ENCODE measurements at regions not wholly inside any gene's neighbourhood (a gene's known extent, or its start where the extent isn't known, plus 50 kb on each side); places are given as distances from the start of the nearest gene placed in this dataset.

GRCh38 chr2:43171789-43172188 is 54.6 kb downstream of the ZFP36L2 start:
- DNase-seq (ENCODE audit: low read depth): peak; percentile 45

- no peak for DNase-seq (ENCODE audit: low read depth)
These were observed 55.9 kb downstream of the ZFP36L2 start for GRCh38 chr2:43170405-43171105.

GRCh38 chr2:43169987-43170386 is 56.4 kb downstream of the ZFP36L2 start:
- no peak for DNase-seq (ENCODE audit: low read depth)

- no peak for DNase-seq (ENCODE audit: low read depth)
These were observed 57.1 kb downstream of the ZFP36L2 start for GRCh38 chr2:43169099-43169945.

- DNase-seq (ENCODE audit: low read depth): no peak
These were observed 58.4 kb downstream of the ZFP36L2 start for GRCh38 chr2:43168016-43168369.

GRCh38 chr2:43165378-43166069 is 60.9 kb downstream of the ZFP36L2 start:
- DNase-seq (ENCODE audit: low read depth): peak; percentile 90

- no peak for DNase-seq (ENCODE audit: low read depth)
These were observed 61.7 kb downstream of the ZFP36L2 start for GRCh38 chr2:43164686-43165085.

- no peak for DNase-seq (ENCODE audit: low read depth)
These were observed 62.7 kb downstream of the ZFP36L2 start for GRCh38 chr2:43163584-43164270.

- no peak for DNase-seq (ENCODE audit: low read depth)
These were observed 64.0 kb downstream of the ZFP36L2 start for GRCh38 chr2:43162511-43162776.

GRCh38 chr2:43161650-43162510 is 64.5 kb downstream of the ZFP36L2 start:
- DNase-seq (ENCODE audit: low read depth): no peak

- no peak for DNase-seq (ENCODE audit: low read depth)
These were observed 65.6 kb downstream of the ZFP36L2 start for GRCh38 chr2:43160778-43161177.

GRCh38 chr2:43159797-43160196 is 66.6 kb downstream of the ZFP36L2 start:
- no peak for DNase-seq (ENCODE audit: low read depth)

- peak; percentile 85 for DNase-seq (ENCODE audit: low read depth)
These were observed 68.0 kb downstream of the ZFP36L2 start for GRCh38 chr2:43158259-43158880.

- no peak for DNase-seq (ENCODE audit: low read depth)
These were observed 68.7 kb downstream of the ZFP36L2 start for GRCh38 chr2:43157506-43158246.

GRCh38 chr2:43155851-43156411 is 70.5 kb downstream of the ZFP36L2 start:
- DNase-seq (ENCODE audit: low read depth): no peak

- no peak for DNase-seq (ENCODE audit: low read depth)
These were observed 71.7 kb downstream of the ZFP36L2 start for GRCh38 chr2:43154685-43155084.

GRCh38 chr2:43152741-43153647 is 73.4 kb downstream of the ZFP36L2 start:
- DNase-seq (ENCODE audit: low read depth): no peak

GRCh38 chr2:43152186-43152585 is 74.2 kb downstream of the ZFP36L2 start:
- no peak for DNase-seq (ENCODE audit: low read depth)
